Head of caudate nucleus (tissue), 42 donors: ENCODE measurements at regions not wholly inside any gene's neighbourhood (a gene's known extent, or its start where the extent isn't known, plus 50 kb on each side); places are given as distances from the start of the nearest gene placed in this dataset.

Experiments used
- DNase-seq, 42 donors: peaks; one replicate each; pipeline versions ENCODE4 v3.0.0 to v3.0.0-alpha.2; 2020 to 2021; ENCODE audit warnings: mixed read lengths in 7 of 42
- intact Hi-C: fragments of 100-400 bp; cut with DNase I; formaldehyde crosslinking; loops from one replicate; pipeline ENCODE4 v1.15.0; 2022

DNA sequence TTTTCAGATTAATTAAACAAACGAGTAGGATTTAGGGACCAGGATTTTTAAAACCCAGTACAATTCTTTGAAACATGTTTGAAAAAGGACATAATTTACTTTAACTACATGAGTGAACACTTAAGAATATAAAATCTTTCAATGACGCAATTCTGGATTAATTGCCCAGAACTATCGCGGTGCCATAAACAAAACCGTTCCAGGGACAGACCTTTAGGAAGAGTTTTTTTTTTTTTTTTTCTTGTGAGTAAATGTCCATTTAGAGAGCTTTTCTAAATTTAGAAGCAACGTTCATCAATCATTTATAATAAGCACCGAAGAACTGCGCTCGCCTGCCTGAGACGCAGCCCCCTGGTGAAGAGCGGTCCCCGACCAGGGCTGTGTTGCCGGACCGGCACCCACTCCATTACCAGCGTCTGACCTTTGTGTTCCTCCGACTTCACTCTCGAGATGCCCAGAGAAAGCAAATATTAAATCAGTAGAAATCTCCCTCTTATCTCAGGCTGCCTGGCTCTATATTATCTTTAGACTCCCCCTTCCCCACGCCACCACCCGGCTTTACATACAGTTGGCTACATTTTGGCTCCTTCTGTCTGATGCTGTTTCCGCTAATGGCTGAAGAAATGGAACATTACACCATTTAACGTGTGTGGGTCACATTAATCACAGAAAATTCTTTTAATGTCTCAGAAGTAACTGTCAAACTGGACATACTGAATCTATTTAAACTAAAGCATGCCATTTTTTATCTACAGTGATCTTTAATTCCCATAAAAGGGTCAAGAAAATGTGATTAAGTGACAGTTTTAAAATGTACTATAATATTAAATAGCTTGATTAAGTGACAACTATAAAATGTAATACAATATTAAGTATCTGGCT is 364.0 kb upstream of the MEIS1 start:
- intact Hi-C loops: no loop called here
- DNase-seq: no peak

DNA sequence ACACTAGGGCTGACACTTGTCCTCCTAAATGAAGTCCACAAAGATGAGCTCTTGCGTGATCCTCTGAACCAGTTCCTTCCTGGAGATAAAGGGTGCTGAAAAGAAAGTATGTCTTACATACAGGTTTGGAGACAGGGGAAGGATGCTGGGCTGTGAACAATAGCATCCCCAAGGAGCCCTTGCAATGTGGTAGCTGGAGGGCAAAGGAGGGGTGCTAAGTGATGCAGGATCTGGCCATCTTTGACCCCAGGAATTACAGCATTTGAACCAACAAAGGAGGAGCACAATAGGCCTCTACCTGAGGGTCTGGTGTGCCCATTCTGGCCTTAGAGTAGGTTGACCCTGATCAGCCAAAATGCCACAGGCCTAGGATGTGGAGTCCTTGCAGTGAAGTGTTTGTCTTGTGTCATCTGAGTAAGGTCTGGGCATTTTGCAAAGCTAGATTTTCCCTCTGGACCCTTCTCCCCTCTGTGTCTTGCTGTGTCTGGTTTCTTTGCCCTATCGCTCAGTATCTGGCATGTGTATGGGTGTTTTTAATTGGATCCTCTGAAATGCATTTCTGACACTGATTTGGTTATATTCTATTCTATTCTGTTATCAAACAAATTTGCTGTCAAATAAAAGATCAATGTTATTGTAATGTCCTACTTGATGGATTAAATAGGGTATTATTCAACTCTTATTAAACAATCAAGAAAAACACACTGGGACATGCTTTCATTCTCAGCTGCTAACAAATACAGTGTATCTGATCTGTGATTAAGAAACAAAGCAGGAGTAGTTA is 364.8 kb upstream of the MEIS1 start:
- no peak for DNase-seq
- intact Hi-C loops: no loop called here

DNA sequence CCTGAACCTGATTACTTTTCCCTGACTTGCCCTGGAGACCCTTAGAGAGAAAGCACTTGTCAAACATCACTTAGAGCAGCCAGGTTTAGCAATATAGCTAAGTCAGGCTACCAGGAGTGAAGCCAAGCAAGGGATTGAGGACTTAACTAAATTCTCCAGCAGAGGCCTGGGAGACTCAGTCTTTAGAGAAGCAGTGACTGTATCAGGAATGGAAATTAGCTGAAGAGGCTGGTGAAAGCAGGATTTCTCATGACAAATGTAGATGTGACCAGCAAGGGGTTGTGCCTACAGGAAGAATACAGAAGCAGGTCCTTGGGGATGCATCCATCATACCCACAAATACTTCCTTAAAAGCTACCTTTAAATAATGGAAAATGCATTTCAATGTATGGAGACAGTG is 368.9 kb upstream of the MEIS1 start:
- intact Hi-C loops: no loop called here
- DNase-seq: no peak

DNA sequence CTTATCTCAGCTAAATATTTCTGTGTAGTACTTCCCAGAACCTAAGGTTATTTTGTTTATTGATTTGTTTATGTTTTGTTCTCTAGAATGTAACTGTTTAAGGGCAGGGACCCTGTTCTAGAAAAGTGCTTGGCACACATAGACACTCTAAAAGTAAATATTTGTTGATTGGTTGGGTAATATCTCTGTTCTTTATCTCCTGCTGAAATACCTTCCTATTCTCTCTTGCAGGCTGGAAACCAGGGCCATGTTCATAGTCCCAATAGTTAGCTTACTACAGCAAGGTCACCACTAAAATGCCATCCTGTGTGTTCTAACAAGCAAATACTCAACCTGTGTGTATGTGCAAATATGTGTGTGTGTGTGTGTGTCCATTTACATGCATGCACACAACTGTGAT is 375.6 kb upstream of the MEIS1 start:
- no peak for DNase-seq
- intact Hi-C loops: no loop called here

DNA sequence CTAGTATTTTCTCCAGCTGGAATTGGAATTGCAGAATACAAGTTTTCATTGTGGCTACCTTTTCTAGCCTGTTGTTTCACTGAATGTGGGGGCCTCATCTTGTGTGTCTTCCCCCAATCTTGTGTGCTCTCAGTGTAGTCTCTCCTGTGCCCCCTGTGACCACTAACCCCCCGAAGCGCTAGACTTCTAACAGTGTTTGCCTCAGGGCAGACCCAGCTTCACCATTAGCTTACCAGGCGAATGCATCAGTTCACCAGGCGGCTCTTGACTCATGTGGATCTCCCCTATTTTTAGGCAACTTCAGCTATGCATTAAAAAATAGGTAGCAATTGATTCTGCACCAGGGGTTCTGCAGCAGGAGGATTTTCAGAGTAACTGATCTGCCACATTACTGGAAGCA is 376.2 kb upstream of the MEIS1 start:
- no peak for DNase-seq
- intact Hi-C loops: no loop called here

DNA sequence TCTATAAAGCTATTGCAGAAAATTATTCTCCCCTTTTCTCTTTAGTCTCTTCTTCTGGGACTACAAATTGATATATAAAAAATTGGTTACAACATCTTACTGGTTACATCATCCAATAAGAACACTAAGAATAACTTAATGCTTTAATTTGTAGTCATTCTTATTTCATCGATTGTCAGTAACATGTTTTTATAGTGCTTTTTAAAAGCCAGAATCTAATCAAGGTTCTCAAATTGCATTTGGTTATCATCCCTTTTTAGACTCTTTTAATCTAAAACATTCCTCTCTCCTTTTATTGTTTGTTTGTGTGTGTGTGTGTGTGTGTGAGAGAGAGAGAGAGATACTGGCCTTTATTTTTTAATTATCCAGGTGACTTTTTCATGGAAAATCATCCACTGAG is 377.1 kb upstream of the MEIS1 start:
- no peak for DNase-seq
- intact Hi-C loops: no loop called here

DNA sequence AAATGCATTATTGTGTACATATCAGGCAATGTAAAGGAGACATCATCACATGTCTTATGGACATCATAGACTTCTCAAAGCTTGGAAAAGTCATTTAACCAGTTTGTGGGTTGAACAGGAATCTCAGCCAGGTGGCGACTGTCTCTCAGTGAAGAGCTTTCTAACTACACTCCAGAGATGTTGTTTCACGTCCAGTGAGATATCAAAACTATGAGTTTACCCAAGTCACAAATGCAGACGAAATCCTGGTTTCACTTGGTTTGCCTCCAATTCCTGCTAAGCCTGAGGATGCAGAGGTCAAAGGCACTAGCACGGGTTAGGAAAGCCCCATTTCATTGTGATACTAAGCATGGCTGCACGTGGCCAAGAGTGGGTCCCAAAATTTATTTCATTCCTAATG is 384.5 kb upstream of the MEIS1 start:
- intact Hi-C loops: no loop called here
- DNase-seq: no peak

DNA sequence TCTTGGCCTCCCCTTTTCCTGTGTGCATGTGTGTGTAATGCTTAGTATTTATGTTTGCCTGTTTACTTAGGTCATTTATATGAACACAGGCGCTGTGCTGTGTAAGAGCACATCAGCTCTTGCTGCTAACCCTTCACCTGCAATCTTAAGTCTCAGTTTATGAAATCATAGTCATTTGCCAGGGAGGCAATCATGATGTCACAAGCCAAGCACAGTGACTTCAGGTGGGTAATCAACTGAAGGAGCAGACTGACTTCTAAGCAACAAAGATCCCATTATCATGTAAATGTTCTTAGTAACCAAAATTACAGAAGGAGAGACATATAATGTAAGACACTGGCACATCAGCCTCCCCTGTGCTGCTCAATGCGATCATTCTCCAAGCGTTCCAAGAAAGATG is 386.3 kb upstream of the MEIS1 start:
- no peak for DNase-seq

DNA sequence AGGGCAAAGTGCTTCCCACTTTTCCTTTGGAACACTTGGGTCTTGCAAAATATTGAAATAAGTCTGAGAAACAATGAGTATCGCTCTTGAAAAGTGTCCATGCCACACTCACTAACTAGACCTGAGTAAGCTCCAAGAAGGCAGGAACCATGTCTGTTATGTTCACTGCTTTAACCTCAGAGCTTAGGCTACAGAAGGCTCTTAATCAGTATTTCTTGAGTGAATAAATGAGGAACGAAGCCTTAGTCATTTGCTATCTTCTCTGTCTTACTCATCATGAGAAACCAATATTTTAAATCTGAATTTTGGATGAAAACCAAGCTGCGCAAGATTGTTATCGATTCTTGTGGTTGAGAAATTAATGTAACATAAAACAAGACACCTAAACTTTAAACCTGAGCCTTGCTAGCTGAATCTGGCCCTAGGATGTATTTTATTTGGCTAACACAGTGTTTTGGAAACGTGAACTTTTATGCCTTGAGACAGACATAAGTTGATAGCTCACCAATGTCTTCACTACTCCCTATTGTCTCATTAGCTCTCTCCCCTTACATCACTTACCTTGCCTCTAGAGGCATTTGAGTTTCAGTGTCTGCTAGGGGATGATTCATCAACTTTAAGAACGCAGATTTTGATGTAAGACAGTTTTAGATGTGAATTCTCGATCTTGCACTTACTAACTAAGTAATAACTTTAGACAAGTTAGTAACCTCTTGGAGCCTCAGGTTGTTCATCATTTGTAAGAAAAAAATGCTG is 392.8 kb upstream of the MEIS1 start:
- DNase-seq: no peak
- intact Hi-C loops: no loop called here

More for the DNA sequence above, 386.3 kb upstream of the MEIS1 start:
- intact Hi-C loops: no loop called here

DNA sequence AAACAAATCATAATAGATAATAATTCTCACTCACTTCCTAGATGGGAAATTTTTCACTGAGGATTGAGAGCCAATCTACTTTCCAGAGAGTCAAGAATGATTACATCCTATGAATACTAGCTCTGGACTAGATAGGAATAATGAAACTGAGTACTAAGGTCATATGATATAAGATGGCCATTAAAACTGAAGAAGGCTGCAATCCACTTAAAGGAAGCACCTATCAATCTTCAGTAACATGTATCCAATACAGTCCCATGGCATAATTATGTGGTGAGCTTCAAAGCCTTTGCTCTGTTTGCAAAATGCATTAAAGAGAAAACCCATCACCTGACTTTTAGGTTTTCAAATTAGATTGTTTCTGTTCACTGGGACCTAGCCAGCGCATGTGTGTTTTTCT is 398.0 kb upstream of the MEIS1 start:
- DNase-seq: no peak
- intact Hi-C loops: no loop called here

DNA sequence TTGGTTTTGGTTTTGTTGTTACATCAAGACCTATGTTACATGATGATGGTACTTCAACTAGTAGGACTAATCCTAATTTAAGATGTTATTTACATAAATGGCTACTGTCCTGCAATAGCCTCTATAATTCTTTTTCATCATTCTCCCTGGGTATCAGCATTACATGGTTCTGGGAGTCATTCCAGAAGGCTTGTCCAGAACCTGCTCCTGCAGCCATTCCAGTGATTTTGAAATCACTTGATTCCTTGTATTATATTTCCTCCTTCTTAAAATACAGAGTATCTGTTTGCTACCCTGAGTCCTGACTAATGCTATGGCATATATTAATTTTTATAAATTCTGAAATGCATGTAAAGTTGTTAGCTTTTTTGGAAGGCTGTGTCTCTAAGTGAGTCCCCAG is 400.5 kb upstream of the MEIS1 start:
- no peak for DNase-seq
- intact Hi-C loops: no loop called here

DNA sequence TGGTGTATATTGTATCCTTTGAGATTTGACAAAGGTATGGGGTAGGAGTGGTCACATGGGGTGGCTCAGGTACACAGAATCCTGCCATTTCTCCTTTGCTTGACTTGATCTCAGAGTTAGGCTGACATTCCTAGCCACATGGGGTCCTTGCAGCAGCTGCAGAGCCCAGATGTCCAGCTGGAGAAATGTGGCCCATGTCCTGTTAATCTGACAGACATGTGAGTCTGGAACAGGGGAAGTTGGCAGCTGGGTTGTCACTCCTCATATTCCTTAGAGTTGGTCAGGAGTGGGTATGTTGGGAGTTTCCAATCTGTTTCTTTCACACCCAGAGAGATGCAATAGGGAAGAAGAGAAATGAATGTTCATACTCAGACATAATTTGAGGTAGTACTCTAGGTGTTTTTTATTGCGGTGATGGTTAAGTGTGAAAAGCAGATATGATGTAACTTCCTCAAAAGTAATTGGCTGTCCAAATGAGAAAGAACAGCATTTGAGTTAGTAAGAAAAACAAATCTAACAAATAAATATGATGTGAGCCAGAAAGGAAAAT is 402.6 kb upstream of the MEIS1 start:
- DNase-seq: no peak
- intact Hi-C loops: no loop called here

DNA sequence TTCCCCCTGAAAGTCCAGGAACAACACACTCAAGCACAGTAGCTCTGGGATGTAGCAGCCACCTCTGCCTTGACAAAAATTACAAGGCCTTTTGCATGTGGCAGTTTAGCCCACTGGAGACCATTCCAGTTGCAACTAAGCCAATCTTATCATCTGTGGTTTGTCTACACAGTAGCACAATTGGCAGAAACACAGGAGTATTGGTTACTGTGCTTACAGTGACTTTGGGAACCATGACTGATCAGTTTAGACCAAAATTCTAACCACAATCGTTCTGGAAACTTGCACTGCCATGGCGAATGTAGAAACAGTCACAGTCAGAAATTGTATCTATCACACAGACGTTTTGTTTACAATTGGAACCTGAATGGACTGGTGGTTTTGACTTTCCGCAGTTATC is 403.7 kb upstream of the MEIS1 start:
- intact Hi-C loops: no loop called here
- no peak for DNase-seq

DNA sequence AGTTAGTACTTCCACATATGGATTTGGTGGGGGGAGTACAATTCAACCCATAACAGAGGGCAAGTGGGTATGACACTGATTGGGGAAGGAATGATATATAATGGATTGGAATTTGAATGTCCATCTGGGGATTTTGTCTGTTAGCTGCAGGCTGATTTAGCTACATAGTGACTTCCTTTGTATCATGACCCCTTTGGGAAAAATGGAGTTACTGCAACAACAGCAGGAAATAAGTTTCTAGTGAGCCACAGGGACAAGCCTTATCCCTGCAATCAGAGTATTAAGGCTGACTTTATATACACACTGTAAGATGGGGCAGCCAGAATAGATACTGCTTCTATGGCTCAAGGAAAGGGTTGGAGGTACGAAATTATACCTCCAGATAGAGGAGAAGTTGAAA is 404.4 kb upstream of the MEIS1 start:
- DNase-seq: no peak
- intact Hi-C loops: no loop called here

DNA sequence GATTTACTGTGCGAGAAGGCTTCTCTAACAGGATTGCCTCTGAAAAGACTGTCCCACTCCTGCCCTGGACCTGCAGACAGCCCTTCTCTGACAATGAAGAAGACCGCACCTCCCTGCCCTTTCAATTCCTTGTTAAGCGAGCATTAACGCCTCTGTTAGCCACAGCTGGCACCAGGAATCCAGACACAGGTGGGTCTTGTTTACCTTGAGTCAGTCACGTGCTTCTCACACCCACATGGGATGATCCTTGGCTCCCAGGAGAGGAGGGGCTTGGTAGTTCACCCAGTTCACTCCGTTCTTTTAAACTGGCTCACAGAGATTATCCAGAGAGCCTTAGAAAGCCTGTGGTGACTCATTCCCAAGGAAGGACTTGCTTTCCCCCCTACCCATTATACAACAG is 410.5 kb upstream of the MEIS1 start:
- intact Hi-C loops: no loop called here
- DNase-seq: no peak

DNA sequence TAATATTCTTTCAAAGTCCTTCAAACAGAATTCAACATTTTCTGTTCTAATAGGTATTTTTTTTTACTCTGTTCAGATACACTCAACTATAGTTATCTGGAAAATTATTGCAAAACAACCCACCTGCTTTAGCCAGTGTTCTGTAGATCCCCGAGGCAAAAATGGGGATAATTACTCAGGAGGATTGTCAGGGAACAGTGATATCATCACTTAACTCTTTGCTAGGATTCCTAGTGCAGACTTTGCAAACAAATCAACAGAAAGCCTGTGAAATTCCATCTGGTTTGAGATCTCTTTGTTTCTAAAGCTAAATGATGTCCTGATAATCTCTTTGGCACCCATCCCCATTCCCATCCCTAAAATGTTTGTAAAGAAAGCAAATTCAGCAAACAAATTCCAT is 413.6 kb upstream of the MEIS1 start:
- DNase-seq: no peak

DNA sequence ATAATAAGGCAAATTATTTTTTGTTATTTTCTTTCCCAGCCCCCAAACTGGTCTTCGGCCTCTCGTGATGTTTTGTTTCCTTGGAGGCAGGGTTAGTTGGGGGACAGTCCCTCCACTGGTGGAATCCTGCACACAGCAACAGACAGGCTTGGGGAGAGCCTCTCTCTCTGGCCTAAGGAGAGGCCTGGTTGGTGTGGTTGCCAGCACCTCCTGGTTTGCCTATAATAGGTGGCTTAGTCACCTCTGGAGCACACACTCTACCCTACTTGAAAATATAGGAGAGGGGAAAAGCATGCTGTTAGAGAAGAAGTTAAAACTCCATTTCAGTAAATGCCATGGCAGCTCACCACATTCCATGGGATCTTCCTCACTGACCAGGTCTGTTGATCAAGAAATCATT is 417.2 kb upstream of the MEIS1 start:
- DNase-seq: no peak
- intact Hi-C loops: no loop called here

More for the DNA sequence above, 413.6 kb upstream of the MEIS1 start:
- intact Hi-C loops: no loop called here

DNA sequence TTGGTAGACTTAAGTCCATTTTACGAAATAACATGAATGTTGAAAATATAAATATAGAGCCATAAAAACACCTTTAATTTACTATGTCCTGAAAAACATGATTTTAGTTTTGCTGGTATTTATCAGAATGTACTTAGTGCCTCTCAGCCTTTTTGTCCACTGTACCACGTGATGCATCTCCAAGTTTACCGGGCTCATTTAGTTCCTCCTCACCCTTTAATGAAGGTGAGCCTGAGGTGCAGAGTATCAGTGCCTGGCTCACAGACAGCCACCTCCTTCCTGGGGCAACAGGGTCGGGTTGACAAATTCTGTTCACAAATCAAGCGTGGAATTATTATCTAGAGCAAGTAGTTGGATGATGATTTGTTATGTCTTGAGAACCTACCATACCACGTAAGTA is 420.5 kb upstream of the MEIS1 start:
- intact Hi-C loops: no loop called here
- no peak for DNase-seq

DNA sequence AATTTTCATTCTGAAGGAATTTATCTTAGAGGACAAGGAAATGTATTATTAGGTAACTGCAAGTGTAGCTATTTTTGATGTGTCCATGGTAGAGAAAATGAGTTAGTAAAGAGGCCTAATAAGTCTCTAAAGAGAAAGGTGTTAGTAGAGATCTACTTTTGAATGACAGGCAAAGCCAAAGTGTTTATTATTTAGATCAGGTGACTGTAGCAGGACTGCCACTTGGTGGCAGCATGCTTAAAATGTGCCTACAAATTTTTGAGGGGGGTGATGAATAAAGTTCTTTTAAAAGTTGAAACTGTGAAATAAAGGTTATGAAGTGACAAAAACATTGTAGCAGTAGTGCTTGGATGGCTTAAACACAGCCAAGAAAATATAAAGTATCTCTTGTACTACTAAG is 421.5 kb upstream of the MEIS1 start:
- DNase-seq: no peak
- intact Hi-C loops: no loop called here

DNA sequence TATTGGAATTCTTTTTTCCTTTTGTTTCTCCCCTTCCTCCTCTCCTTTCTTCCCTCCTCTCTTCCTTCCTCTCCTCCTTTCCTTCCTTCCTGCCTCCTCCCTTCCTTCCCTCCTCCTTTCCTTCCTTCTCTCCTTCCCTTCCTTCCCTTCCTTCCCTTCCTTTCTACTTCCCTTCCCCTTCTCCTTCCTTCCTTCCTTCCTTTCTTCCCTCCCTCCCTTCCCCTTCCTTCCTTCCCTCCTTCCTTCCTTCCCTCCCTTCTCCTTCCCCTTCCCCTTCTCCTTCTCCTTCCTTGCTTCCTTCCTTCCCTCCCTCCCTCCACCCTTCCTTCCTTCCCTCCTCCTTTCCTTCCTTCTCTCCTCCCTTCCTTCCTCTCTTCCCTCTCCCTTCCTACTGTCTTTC is 431.0 kb upstream of the MEIS1 start:
- no peak for DNase-seq
- intact Hi-C loops: no loop called here
